ENCODE measurements at regions not wholly inside any gene's neighbourhood (a gene's known extent, or its start where the extent isn't known, plus 50 kb on each side); places are given as distances from the start of the nearest gene placed in this dataset.

- no peaks in the 10 kb centered on the region for H3K36me3 Mint-ChIP-seq (ENCODE audit: low read depth)
- ATAC-seq (no peak), DNase-seq (no peak)
- no peaks in the 10 kb centered on the region for H3K9me3 Mint-ChIP-seq
- ChIA-PET POLR2A (no interaction called here), CTCF (no interaction called here)
- TF ChIP-seq CTCF (IDR thresholded peaks at IDR 0.05) = no peak
- intact Hi-C loops (cut with micrococcal nuclease) = no loop called here
- H3K27me3 Mint-ChIP-seq = peaks cover 3% of the 10 kb centered on the region
- H3K4me3 Mint-ChIP-seq = no peak overlapping the region
- H3K27ac Mint-ChIP-seq = no peak overlapping the region
- no peaks in the 10 kb centered on the region for H3K4me1 Mint-ChIP-seq (ENCODE audit: low read depth)
Observed at GRCh38 chr7:153382641-153383101, 623.1 kb downstream of the ACTR3B start.

- intact Hi-C loops (cut with micrococcal nuclease) = no loop called here
- DNase-seq = no peak
- H3K4me1 Mint-ChIP-seq (ENCODE audit: low read depth) = no peaks in the 10 kb centered on the region
- ATAC-seq = no peak
- CTCF ChIA-PET = no interaction called here
- H3K4me3 Mint-ChIP-seq = no peak overlapping the region
- H3K27me3 Mint-ChIP-seq = peaks cover 3% of the 10 kb centered on the region
- peaks cover under 1% of the 10 kb centered on the region for H3K9me3 Mint-ChIP-seq
- no peak for TF ChIP-seq CTCF (IDR thresholded peaks at IDR 0.05)
- POLR2A ChIA-PET = no interaction called here
- no peaks in the 10 kb centered on the region for H3K36me3 Mint-ChIP-seq (ENCODE audit: low read depth)
- no peak overlapping the region for H3K27ac Mint-ChIP-seq
Observed at GRCh38 chr7:153383781-153384180, 624.2 kb downstream of the ACTR3B start.

- no peaks in the 10 kb centered on the region for H3K4me1 Mint-ChIP-seq (ENCODE audit: low read depth)
- TF ChIP-seq CTCF (IDR thresholded peaks at IDR 0.05) = no peak
- ATAC-seq = no peak
- no peak overlapping the region for H3K4me3 Mint-ChIP-seq
- H3K9me3 Mint-ChIP-seq = peaks cover 5% of the 10 kb centered on the region
- CTCF ChIA-PET = no interaction called here
- intact Hi-C loops (cut with micrococcal nuclease) = no loop called here
- no peak for DNase-seq
- POLR2A ChIA-PET = no interaction called here
- no peak overlapping the region for H3K27ac Mint-ChIP-seq
- H3K27me3 Mint-ChIP-seq = peaks cover 3% of the 10 kb centered on the region
- no peaks in the 10 kb centered on the region for H3K36me3 Mint-ChIP-seq (ENCODE audit: low read depth)
Observed at GRCh38 chr7:153385502-153385901, 626.0 kb downstream of the ACTR3B start.

- H3K4me1 Mint-ChIP-seq (ENCODE audit: low read depth) = no peaks in the 10 kb centered on the region
- H3K27me3 Mint-ChIP-seq = no peaks in the 10 kb centered on the region
- intact Hi-C loops (cut with micrococcal nuclease) = no loop called here
- no peak for TF ChIP-seq CTCF (IDR thresholded peaks at IDR 0.05)
- DNase-seq (no peak), ATAC-seq (no peak)
- H3K36me3 Mint-ChIP-seq (ENCODE audit: low read depth) = no peaks in the 10 kb centered on the region
- peaks cover 13% of the 10 kb centered on the region for H3K9me3 Mint-ChIP-seq
- ChIA-PET POLR2A (no interaction called here), CTCF (no interaction called here)
- H3K4me3 Mint-ChIP-seq = no peak overlapping the region
- H3K27ac Mint-ChIP-seq = no peak overlapping the region
Observed at GRCh38 chr7:153386556-153386955, 627.0 kb downstream of the ACTR3B start.

- ATAC-seq (no peak), DNase-seq (no peak)
- no peak overlapping the region for H3K27ac Mint-ChIP-seq
- no peak overlapping the region for H3K4me3 Mint-ChIP-seq
- H3K9me3 Mint-ChIP-seq = peaks cover 17% of the 10 kb centered on the region
- H3K27me3 Mint-ChIP-seq = no peaks in the 10 kb centered on the region
- ChIA-PET CTCF (no interaction called here), POLR2A (no interaction called here)
- no peaks in the 10 kb centered on the region for H3K36me3 Mint-ChIP-seq (ENCODE audit: low read depth)
- intact Hi-C loops (cut with micrococcal nuclease) = no loop called here
- no peaks in the 10 kb centered on the region for H3K4me1 Mint-ChIP-seq (ENCODE audit: low read depth)
- no peak for TF ChIP-seq CTCF (IDR thresholded peaks at IDR 0.05)
Observed at GRCh38 chr7:153388611-153389010, 629.1 kb downstream of the ACTR3B start.

Measured in activated CD8-positive, alpha-beta T cell treated with anti-CD3 and anti-CD28 coated beads for 36 hours (primary cell).